CD4-positive, alpha-beta T cell (primary cell): ENCODE measurements at regions not wholly inside any gene's neighbourhood (a gene's known extent, or its start where the extent isn't known, plus 50 kb on each side); places are given as distances from the start of the nearest gene placed in this dataset.

Experiments
- ATAC-seq: fragments of 200-7000 bp; cut with Tn5 transposase; one replicate; pipeline ENCODE4 v1.10.0; 2022; ENCODE audit warnings: mild to moderate bottlenecking; ENCODE audit not compliant: poor library complexity
- CTCF ChIA-PET: fragments of 350-600 bp; sonication (Branson Sonifier 250); formaldehyde crosslinking; loops from one replicate; lab custom pipeline; 2021; ENCODE audit warnings: antibody characterized with exemption, inconsistent platforms; lab: Charles Lee
- POLR2A ChIA-PET: fragments of 350-600 bp; sonication (Branson Sonifier 250); formaldehyde crosslinking; loops from one replicate; lab custom pipeline; 2021; ENCODE audit warnings: antibody characterized with exemption, inconsistent platforms; lab: Charles Lee
- DNase-seq, 14 experiments: peaks; one replicate each; pipeline ENCODE4 v3.0.0-alpha.2; 2013 to 2020; ENCODE audit warnings: mixed read lengths in 2 of 14
- H3K27ac ChIP-seq, 2 donors: one replicate each; pipeline versions ENCODE4 v1.5.1 to v1.7.0; 2013; ENCODE audit warnings: low read length in 2 of 2, low read depth in 1 of 2, mild to moderate bottlenecking in 1 of 2
- H3K27me3 ChIP-seq, 2 experiments: 1 replicate in 1 of 2; 2 replicates in 1 of 2; pipeline versions ENCODE4 v1.6.1 to v1.7.0; 2013; ENCODE audit warnings: low read length in 2 of 2, control low read depth in 1 of 2, mild to moderate bottlenecking in 1 of 2, moderate library complexity in 1 of 2; ENCODE audit not compliant: insufficient read depth in 2 of 2, control insufficient read depth in 1 of 2
- H3K36me3 ChIP-seq: one replicate; pipeline ENCODE4 v1.6.1; 2013; ENCODE audit warnings: low read length, control low read depth; ENCODE audit not compliant: insufficient read depth
- H3K4me1 ChIP-seq: one replicate; pipeline ENCODE4 v1.6.1; 2013; ENCODE audit warnings: low read length, control low read depth; ENCODE audit not compliant: insufficient read depth
- H3K4me3 ChIP-seq: one replicate; pipeline ENCODE4 v1.5.1; 2013; ENCODE audit warnings: mild to moderate bottlenecking, low read length, moderate library complexity
- H3K9me3 ChIP-seq, 2 experiments: 1 replicate in 1 of 2; 2 replicates in 1 of 2; pipeline versions ENCODE4 v1.6.1 to v1.7.0; 2013; ENCODE audit warnings: low read length in 2 of 2, mild to moderate bottlenecking in 2 of 2, control low read depth in 1 of 2, moderate library complexity in 1 of 2; ENCODE audit not compliant: control insufficient read depth in 1 of 2, insufficient read depth in 1 of 2
- H3K27ac Mint-ChIP-seq: one replicate; pipeline ENCODE4 v1.8.0; 2020; ENCODE audit warnings: mixed read lengths
- H3K27me3 Mint-ChIP-seq: one replicate; pipeline ENCODE4 v1.8.0; 2021; ENCODE audit warnings: mixed read lengths
- H3K36me3 Mint-ChIP-seq: one replicate; pipeline ENCODE4 v1.8.0; 2021; ENCODE audit warnings: low read depth, mixed read lengths
- H3K4me1 Mint-ChIP-seq: one replicate; pipeline ENCODE4 v1.8.0; 2021; ENCODE audit warnings: low read depth, mixed read lengths
- H3K4me3 Mint-ChIP-seq: one replicate; pipeline ENCODE4 v1.8.0; 2020; ENCODE audit warnings: mild to moderate bottlenecking, mixed read lengths
- H3K9me3 Mint-ChIP-seq: one replicate; pipeline ENCODE4 v1.8.0; 2020; ENCODE audit warnings: mixed read lengths
- intact Hi-C, 2 experiments: fragments of 100-400 bp; cut with DNase I in 1 of 2; cut with micrococcal nuclease in 1 of 2; formaldehyde crosslinking; loops; one replicate each; pipeline versions ENCODE4 v1.15.1 to v1.9.0; 2023 to 2025; cut with DNase I, micrococcal nuclease
- TF ChIP-seq, protein P1 (sequence below): fragments of 200-600 bp; IDR thresholded peaks from one replicate; pipeline ENCODE4 v1.8.0; 2022; ENCODE audit warnings: antibody characterized with exemption, mild to moderate bottlenecking

GRCh38 chr6:120478650-120479049 is 855.6 kb downstream of the TBC1D32 start:
- H3K4me1 ChIP-seq = no peaks in the 10 kb centered on the region
- H3K27ac ChIP-seq = no peak overlapping the region
- H3K9me3 Mint-ChIP-seq = peaks cover 19% of the 10 kb centered on the region
- no peaks in the 10 kb centered on the region for H3K36me3 Mint-ChIP-seq
- ChIA-PET CTCF (no interaction called here), POLR2A (no interaction called here)
- no peaks in the 10 kb centered on the region for H3K4me1 Mint-ChIP-seq
- no peaks in the 10 kb centered on the region for H3K27me3 Mint-ChIP-seq
- no peaks in the 10 kb centered on the region for H3K27me3 ChIP-seq
- intact Hi-C loops = no loop called here
- no peak for DNase-seq
- TF ChIP-seq, protein P1, sequence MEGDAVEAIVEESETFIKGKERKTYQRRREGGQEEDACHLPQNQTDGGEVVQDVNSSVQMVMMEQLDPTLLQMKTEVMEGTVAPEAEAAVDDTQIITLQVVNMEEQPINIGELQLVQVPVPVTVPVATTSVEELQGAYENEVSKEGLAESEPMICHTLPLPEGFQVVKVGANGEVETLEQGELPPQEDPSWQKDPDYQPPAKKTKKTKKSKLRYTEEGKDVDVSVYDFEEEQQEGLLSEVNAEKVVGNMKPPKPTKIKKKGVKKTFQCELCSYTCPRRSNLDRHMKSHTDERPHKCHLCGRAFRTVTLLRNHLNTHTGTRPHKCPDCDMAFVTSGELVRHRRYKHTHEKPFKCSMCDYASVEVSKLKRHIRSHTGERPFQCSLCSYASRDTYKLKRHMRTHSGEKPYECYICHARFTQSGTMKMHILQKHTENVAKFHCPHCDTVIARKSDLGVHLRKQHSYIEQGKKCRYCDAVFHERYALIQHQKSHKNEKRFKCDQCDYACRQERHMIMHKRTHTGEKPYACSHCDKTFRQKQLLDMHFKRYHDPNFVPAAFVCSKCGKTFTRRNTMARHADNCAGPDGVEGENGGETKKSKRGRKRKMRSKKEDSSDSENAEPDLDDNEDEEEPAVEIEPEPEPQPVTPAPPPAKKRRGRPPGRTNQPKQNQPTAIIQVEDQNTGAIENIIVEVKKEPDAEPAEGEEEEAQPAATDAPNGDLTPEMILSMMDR = no peak
- peaks cover 0 to 18% of the 10 kb centered on the region in 2 experiments for H3K9me3 ChIP-seq
- H3K36me3 ChIP-seq = no peaks in the 10 kb centered on the region
- H3K4me3 ChIP-seq = no peak overlapping the region
- no peak overlapping the region for H3K4me3 Mint-ChIP-seq
- no peak for ATAC-seq
- no peak overlapping the region for H3K27ac Mint-ChIP-seq

- H3K27ac ChIP-seq = no peak overlapping the region
- ChIA-PET CTCF (no interaction called here), POLR2A (no interaction called here)
- peaks cover 4 to 10% of the 10 kb centered on the region in 2 experiments for H3K9me3 ChIP-seq
- H3K4me1 Mint-ChIP-seq = no peaks in the 10 kb centered on the region
- no peak overlapping the region for H3K4me3 ChIP-seq
- no peaks in the 10 kb centered on the region for H3K4me1 ChIP-seq
- no peaks in the 10 kb centered on the region for H3K36me3 Mint-ChIP-seq
- H3K27me3 ChIP-seq = no peaks in the 10 kb centered on the region
- TF ChIP-seq, protein P1 = no peak
- H3K9me3 Mint-ChIP-seq = peaks cover 12% of the 10 kb centered on the region
- no peak overlapping the region for H3K4me3 Mint-ChIP-seq
- no peak overlapping the region for H3K27ac Mint-ChIP-seq
- ATAC-seq (no peak), DNase-seq (no peak)
- no peaks in the 10 kb centered on the region for H3K27me3 Mint-ChIP-seq
- no peaks in the 10 kb centered on the region for H3K36me3 ChIP-seq
- intact Hi-C loops = no loop called here
Measured at GRCh38 chr6:120473804-120474203, 860.5 kb downstream of the TBC1D32 start.

DNA sequence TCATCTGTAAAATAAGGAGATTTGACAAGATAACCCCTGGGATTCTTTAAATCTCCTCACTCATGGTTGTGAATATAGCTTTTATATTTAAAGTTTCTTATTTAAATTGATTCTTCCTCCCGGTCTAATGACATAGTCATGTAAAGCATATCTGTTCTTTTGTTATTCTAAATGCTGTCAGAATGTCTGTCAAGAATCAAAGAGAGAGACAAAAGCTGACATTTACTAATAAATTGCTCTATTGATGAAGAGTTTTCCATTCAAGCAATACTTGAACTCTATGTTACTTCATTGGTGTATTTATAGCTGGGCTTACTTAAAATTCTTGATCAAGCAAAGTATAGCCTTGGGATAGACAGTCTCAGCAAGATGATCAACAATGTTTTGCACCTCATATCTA is 865.8 kb downstream of the TBC1D32 start:
- CTCF ChIA-PET = no interaction called here
- Mint-ChIP-seq H3K4me1 (no peaks in the 10 kb centered on the region), H3K27me3 (no peaks in the 10 kb centered on the region), H3K4me3 (no peak overlapping the region), H3K27ac (no peak overlapping the region), H3K9me3 (peaks cover 6% of the 10 kb centered on the region), H3K36me3 (no peaks in the 10 kb centered on the region)
- TF ChIP-seq, protein P1 = no peak
- Histone ChIP-seq H3K27ac (no peak overlapping the region), H3K27me3 (no peaks in the 10 kb centered on the region), H3K36me3 (no peaks in the 10 kb centered on the region), H3K9me3 (peaks cover 0 to 4% of the 10 kb centered on the region in 2 experiments), H3K4me3 (no peak overlapping the region), H3K4me1 (no peaks in the 10 kb centered on the region)
- no peak for ATAC-seq
- intact Hi-C loops = no loop called here
- no peak for DNase-seq
- POLR2A ChIA-PET = no interaction called here
